GM23338 (cell line): ENCODE measurements at regions not wholly inside any gene's neighbourhood (a gene's known extent, or its start where the extent isn't known, plus 50 kb on each side); places are given as distances from the start of the nearest gene placed in this dataset.
A peak's percentile ranks its signal among the peaks of the same experiment; 100 is the strongest.

Experiments
- ATAC-seq: fragments of 200-7000 bp; cut with Tn5 transposase; 3 replicates; pipeline ENCODE4 v1.9.1; 2020
- DNase-seq: peaks from one replicate; pipeline ENCODE4 v3.0.0-alpha.2; 2015; ENCODE audit warnings: low spot score
- H2AFZ ChIP-seq: fragments of 200-600 bp; sonication (generic); 2 replicates; pipeline ENCODE4 v1.8.0; 2016; ENCODE audit warnings: antibody characterized with exemption, mild to moderate bottlenecking, moderate library complexity
- H3F3A ChIP-seq: fragments of 200-600 bp; sonication (generic); replicated peaks from 2 replicates; pipeline ENCODE4 v1.8.0; 2017; ENCODE audit warnings: antibody characterized with exemption, mixed run types, low read depth
- H3K27ac ChIP-seq: fragments of 200-600 bp; sonication (generic); 2 replicates; pipeline ENCODE4 v1.6.1; 2016; ENCODE audit warnings: low read depth
- H3K27me3 ChIP-seq: fragments of 200-600 bp; sonication (generic); 2 replicates; pipeline ENCODE4 v1.8.0; 2016; ENCODE audit warnings: mild to moderate bottlenecking, mixed run types, moderate library complexity; ENCODE audit not compliant: insufficient read depth
- H3K36me3 ChIP-seq: fragments of 200-600 bp; sonication (generic); 2 replicates; pipeline ENCODE4 v1.8.0; 2016; ENCODE audit warnings: mild to moderate bottlenecking; ENCODE audit not compliant: insufficient read depth
- H3K4me1 ChIP-seq: fragments of 200-600 bp; sonication (generic); 2 replicates; pipeline ENCODE4 v1.8.0; 2016; ENCODE audit warnings: mild to moderate bottlenecking, moderate library complexity; ENCODE audit not compliant: insufficient read depth
- H3K4me2 ChIP-seq: fragments of 200-600 bp; sonication (generic); 2 replicates; pipeline ENCODE4 v1.7.1; 2017; ENCODE audit warnings: mixed run types
- H3K4me3 ChIP-seq: fragments of 200-600 bp; sonication (generic); 2 replicates; pipeline ENCODE4 v1.6.1; 2016; ENCODE audit warnings: mixed run types
- H3K79me2 ChIP-seq: fragments of 200-600 bp; sonication (generic); replicated peaks from 2 replicates; pipeline ENCODE4 v1.8.0; 2017; ENCODE audit warnings: mild to moderate bottlenecking; ENCODE audit not compliant: insufficient read depth
- H3K9me2 ChIP-seq: fragments of 200-600 bp; sonication (generic); 2 replicates; pipeline ENCODE4 v1.8.0; 2017; ENCODE audit not compliant: insufficient read depth
- H4K20me1 ChIP-seq: fragments of 200-600 bp; sonication (generic); replicated peaks from 2 replicates; pipeline ENCODE4 v1.8.0; 2017; ENCODE audit warnings: mild to moderate bottlenecking; ENCODE audit not compliant: insufficient read depth
- H3K27ac Mint-ChIP-seq: 2 replicates; pipeline ENCODE4 v1.8.0; 2020; ENCODE audit warnings: inconsistent platforms, mild to moderate bottlenecking, moderate library complexity, mixed read lengths
- H3K27me3 Mint-ChIP-seq: 3 replicates; pipeline ENCODE4 v1.8.0; 2022; ENCODE audit warnings: low read depth, mild to moderate bottlenecking, moderate library complexity, mixed read lengths, inconsistent platforms; ENCODE audit not compliant: insufficient read depth, poor library complexity
- H3K36me3 Mint-ChIP-seq: 3 replicates; pipeline ENCODE4 v1.8.0; 2021; ENCODE audit warnings: low read depth, mild to moderate bottlenecking, inconsistent platforms, moderate library complexity, mixed read lengths
- H3K4me1 Mint-ChIP-seq: 3 replicates; pipeline ENCODE4 v1.8.0; 2020; ENCODE audit warnings: mild to moderate bottlenecking, inconsistent platforms, mixed read lengths
- H3K4me3 Mint-ChIP-seq: 3 replicates; pipeline ENCODE4 v1.8.0; 2021; ENCODE audit warnings: moderate library complexity, mild to moderate bottlenecking, inconsistent platforms, mixed read lengths
- H3K9me3 Mint-ChIP-seq: 3 replicates; pipeline ENCODE4 v1.8.0; 2020; ENCODE audit warnings: moderate library complexity, mild to moderate bottlenecking, inconsistent platforms, mixed read lengths
- CREB1 ChIP-seq: fragments of 250-450 bp; sonication (Bioruptor Pico); IDR thresholded peaks from 2 replicates; pipeline ENCODE4 v1.5.0; 2020; ENCODE audit warnings: low read depth, mild to moderate bottlenecking, moderate library complexity
- JUNB ChIP-seq: IDR thresholded peaks from one replicate; pipeline ENCODE4 v1.6.1; 2016; ENCODE audit warnings: antibody characterized with exemption; ENCODE audit not compliant: unreplicated experiment
- NANOG ChIP-seq: IDR thresholded peaks from 2 replicates; pipeline ENCODE4 v1.6.1; 2016; ENCODE audit warnings: antibody characterized with exemption, borderline replicate concordance
- POLR2AphosphoS5 ChIP-seq: IDR thresholded peaks from 2 replicates; pipeline ENCODE4 v1.6.1; 2016; ENCODE audit warnings: antibody characterized with exemption, low read depth
- ZNF331 ChIP-seq: fragments of 250-450 bp; sonication (Bioruptor Pico); IDR thresholded peaks from 2 replicates; pipeline ENCODE4 v1.5.0; 2020; ENCODE audit warnings: low read depth, mild to moderate bottlenecking, moderate library complexity
- TF ChIP-seq, protein P1 (sequence below), 2 experiments: fragments of 200-600 bp in 1 of 2; sonication (generic) in 1 of 2; conservative IDR thresholded peaks; 2 replicates each; pipeline versions ENCODE4 v1.5.1 to v1.6.1; 2016 to 2017; ENCODE audit warnings: antibody characterized with exemption in 2 of 2, low read depth in 2 of 2, mild to moderate bottlenecking in 2 of 2, moderate library complexity in 1 of 2
- TF ChIP-seq, protein P2 (sequence below): fragments of 250-450 bp; sonication (Bioruptor Pico); IDR thresholded peaks from 2 replicates; pipeline ENCODE4 v1.5.0; 2020; ENCODE audit warnings: mild to moderate bottlenecking, moderate library complexity
- TF ChIP-seq, protein P3 (sequence below): IDR thresholded peaks from 2 replicates; pipeline ENCODE4 v1.6.1; 2016; ENCODE audit warnings: antibody characterized with exemption

DNA sequence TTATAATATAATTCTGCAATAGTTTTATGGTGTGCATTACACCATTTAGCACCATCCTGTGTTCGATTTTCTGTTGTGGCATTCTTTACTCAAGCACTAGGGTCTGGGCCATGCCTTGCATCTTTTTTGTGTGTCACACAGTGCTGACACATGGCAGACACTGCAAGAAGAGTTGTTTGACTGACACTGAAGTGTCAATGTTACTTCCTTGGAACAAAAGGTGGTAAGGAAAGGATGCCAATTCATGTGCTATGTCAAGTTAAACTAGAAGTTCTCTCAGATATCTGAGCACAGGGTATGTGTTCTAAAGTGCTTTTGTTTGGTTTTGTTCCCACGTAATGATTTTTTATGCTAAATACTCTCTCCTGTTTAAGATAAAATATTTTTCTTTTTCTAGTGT lies 102.5 kb upstream of the UNC13C start:
- DNase-seq (no peak), ATAC-seq (no peak)
- no peaks in the 10 kb centered on the region for H3K9me2 ChIP-seq
- no peaks in the 10 kb centered on the region for H3K4me1 ChIP-seq
- H3K9me3 Mint-ChIP-seq, result peaks cover 32% of the 10 kb centered on the region
- no peaks in the 10 kb centered on the region for H4K20me1 ChIP-seq
- H3K27me3 Mint-ChIP-seq, result peaks cover 3% of the 10 kb centered on the region
- no peaks in the 10 kb centered on the region for H3K4me1 Mint-ChIP-seq
- no peak overlapping the region for H2AFZ ChIP-seq
- H3K4me3 Mint-ChIP-seq, result no peak overlapping the region
- no peaks in the 10 kb centered on the region for H3F3A ChIP-seq
- peaks cover 6% of the 10 kb centered on the region; the same call in 1 of the 3 replicates for H3K36me3 Mint-ChIP-seq
- no peak overlapping the region for H3K4me3 ChIP-seq
- H3K4me2 ChIP-seq, result no peak overlapping the region
- no peaks in the 10 kb centered on the region for H3K36me3 ChIP-seq
- no peaks in the 10 kb centered on the region for H3K27me3 ChIP-seq
- H3K27ac Mint-ChIP-seq, result no peak overlapping the region
- H3K27ac ChIP-seq, result no peak overlapping the region
- H3K79me2 ChIP-seq, result no peaks in the 10 kb centered on the region
- no peak for TF ChIP-seq POLR2AphosphoS5

DNA sequence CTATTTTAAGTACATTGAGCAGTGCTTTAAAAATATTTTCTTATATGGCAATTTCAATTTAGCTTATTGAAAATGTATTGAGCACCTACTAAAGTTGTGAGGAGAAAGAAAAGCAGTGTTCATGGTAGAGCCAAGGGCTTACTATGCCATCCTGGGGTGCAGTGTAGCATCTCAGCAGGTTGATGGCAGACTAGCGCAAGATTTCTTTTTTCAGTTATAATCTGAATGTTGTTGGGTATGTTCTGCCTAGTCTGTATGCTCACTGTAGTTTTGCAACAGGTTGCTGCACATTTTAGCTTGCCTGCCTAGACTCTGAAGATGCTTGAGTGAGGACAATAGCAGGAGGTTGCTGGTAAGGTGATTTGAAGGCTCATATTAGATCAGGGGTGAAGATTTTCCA lies 103.1 kb upstream of the UNC13C start:
- H3K27me3 ChIP-seq, result no peaks in the 10 kb centered on the region
- no peaks in the 10 kb centered on the region for H3F3A ChIP-seq
- no peak overlapping the region for H3K27ac ChIP-seq
- H3K4me2 ChIP-seq, result no peak overlapping the region
- H3K36me3 Mint-ChIP-seq, result peaks cover 3% of the 10 kb centered on the region; the same call in 1 of the 3 replicates
- H3K4me1 ChIP-seq, result no peaks in the 10 kb centered on the region
- no peaks in the 10 kb centered on the region for H3K9me2 ChIP-seq
- H3K36me3 ChIP-seq, result no peaks in the 10 kb centered on the region
- H3K4me3 Mint-ChIP-seq, result no peak overlapping the region
- no peak overlapping the region for H3K4me3 ChIP-seq
- TF ChIP-seq CREB1 (CRISPR knock-in tag), result no peak
- TF ChIP-seq, protein P1, sequence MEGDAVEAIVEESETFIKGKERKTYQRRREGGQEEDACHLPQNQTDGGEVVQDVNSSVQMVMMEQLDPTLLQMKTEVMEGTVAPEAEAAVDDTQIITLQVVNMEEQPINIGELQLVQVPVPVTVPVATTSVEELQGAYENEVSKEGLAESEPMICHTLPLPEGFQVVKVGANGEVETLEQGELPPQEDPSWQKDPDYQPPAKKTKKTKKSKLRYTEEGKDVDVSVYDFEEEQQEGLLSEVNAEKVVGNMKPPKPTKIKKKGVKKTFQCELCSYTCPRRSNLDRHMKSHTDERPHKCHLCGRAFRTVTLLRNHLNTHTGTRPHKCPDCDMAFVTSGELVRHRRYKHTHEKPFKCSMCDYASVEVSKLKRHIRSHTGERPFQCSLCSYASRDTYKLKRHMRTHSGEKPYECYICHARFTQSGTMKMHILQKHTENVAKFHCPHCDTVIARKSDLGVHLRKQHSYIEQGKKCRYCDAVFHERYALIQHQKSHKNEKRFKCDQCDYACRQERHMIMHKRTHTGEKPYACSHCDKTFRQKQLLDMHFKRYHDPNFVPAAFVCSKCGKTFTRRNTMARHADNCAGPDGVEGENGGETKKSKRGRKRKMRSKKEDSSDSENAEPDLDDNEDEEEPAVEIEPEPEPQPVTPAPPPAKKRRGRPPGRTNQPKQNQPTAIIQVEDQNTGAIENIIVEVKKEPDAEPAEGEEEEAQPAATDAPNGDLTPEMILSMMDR (conservative IDR thresholded peaks at IDR 0.05; ENCODE audit: low read depth in 2 of 2), result peak in 1 of 2 experiments; percentile 12; a peak in 1 of 4 replicates
- H2AFZ ChIP-seq, result no peak overlapping the region
- H3K27ac Mint-ChIP-seq, result no peak overlapping the region
- H4K20me1 ChIP-seq, result no peaks in the 10 kb centered on the region
- H3K79me2 ChIP-seq, result no peaks in the 10 kb centered on the region
- peaks cover 32% of the 10 kb centered on the region for H3K9me3 Mint-ChIP-seq
- ATAC-seq, result no peak
- DNase-seq, result no peak
- H3K4me1 Mint-ChIP-seq, result no peaks in the 10 kb centered on the region
- peaks cover 3% of the 10 kb centered on the region for H3K27me3 Mint-ChIP-seq

DNA sequence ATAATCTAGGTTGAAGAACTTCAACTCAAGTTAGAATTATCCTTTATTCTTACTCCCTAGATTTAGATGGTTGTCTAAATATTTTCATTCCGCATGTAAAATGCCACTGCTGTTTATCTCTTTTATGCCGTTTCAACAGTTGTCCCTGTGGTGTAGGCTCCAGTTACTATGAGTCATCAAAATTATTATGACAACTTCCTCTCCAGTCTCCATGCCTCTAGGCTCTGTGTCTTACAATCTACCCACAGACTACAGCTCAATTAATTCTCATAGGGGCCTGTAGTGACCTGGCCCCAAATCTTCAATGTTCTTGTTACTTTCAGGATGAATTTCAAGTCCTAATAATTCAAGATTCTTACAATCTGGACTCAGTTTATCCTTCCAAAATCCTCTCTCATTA lies 105.8 kb upstream of the UNC13C start:
- peaks cover 3% of the 10 kb centered on the region; the same call in 1 of the 3 replicates for H3K36me3 Mint-ChIP-seq
- no peak for ATAC-seq
- H3K27ac Mint-ChIP-seq, result no peak overlapping the region
- H3K4me1 Mint-ChIP-seq, result no peaks in the 10 kb centered on the region
- no peak overlapping the region for H3K4me3 Mint-ChIP-seq
- H3K27me3 ChIP-seq, result no peaks in the 10 kb centered on the region
- no peaks in the 10 kb centered on the region for H3K9me2 ChIP-seq
- no peak overlapping the region for H2AFZ ChIP-seq
- no peaks in the 10 kb centered on the region for H3K79me2 ChIP-seq
- H3K4me2 ChIP-seq, result no peak overlapping the region
- no peaks in the 10 kb centered on the region for H4K20me1 ChIP-seq
- no peak overlapping the region for H3K4me3 ChIP-seq
- no peak overlapping the region for H3K27ac ChIP-seq
- peaks cover 3% of the 10 kb centered on the region for H3K27me3 Mint-ChIP-seq
- DNase-seq, result no peak
- H3F3A ChIP-seq, result no peaks in the 10 kb centered on the region
- H3K36me3 ChIP-seq, result no peaks in the 10 kb centered on the region
- no peaks in the 10 kb centered on the region for H3K4me1 ChIP-seq
- H3K9me3 Mint-ChIP-seq, result peaks cover 38% of the 10 kb centered on the region
- TF ChIP-seq ZNF331, result no peak
- TF ChIP-seq POLR2AphosphoS5, result no peak
- TF ChIP-seq, protein P2, sequence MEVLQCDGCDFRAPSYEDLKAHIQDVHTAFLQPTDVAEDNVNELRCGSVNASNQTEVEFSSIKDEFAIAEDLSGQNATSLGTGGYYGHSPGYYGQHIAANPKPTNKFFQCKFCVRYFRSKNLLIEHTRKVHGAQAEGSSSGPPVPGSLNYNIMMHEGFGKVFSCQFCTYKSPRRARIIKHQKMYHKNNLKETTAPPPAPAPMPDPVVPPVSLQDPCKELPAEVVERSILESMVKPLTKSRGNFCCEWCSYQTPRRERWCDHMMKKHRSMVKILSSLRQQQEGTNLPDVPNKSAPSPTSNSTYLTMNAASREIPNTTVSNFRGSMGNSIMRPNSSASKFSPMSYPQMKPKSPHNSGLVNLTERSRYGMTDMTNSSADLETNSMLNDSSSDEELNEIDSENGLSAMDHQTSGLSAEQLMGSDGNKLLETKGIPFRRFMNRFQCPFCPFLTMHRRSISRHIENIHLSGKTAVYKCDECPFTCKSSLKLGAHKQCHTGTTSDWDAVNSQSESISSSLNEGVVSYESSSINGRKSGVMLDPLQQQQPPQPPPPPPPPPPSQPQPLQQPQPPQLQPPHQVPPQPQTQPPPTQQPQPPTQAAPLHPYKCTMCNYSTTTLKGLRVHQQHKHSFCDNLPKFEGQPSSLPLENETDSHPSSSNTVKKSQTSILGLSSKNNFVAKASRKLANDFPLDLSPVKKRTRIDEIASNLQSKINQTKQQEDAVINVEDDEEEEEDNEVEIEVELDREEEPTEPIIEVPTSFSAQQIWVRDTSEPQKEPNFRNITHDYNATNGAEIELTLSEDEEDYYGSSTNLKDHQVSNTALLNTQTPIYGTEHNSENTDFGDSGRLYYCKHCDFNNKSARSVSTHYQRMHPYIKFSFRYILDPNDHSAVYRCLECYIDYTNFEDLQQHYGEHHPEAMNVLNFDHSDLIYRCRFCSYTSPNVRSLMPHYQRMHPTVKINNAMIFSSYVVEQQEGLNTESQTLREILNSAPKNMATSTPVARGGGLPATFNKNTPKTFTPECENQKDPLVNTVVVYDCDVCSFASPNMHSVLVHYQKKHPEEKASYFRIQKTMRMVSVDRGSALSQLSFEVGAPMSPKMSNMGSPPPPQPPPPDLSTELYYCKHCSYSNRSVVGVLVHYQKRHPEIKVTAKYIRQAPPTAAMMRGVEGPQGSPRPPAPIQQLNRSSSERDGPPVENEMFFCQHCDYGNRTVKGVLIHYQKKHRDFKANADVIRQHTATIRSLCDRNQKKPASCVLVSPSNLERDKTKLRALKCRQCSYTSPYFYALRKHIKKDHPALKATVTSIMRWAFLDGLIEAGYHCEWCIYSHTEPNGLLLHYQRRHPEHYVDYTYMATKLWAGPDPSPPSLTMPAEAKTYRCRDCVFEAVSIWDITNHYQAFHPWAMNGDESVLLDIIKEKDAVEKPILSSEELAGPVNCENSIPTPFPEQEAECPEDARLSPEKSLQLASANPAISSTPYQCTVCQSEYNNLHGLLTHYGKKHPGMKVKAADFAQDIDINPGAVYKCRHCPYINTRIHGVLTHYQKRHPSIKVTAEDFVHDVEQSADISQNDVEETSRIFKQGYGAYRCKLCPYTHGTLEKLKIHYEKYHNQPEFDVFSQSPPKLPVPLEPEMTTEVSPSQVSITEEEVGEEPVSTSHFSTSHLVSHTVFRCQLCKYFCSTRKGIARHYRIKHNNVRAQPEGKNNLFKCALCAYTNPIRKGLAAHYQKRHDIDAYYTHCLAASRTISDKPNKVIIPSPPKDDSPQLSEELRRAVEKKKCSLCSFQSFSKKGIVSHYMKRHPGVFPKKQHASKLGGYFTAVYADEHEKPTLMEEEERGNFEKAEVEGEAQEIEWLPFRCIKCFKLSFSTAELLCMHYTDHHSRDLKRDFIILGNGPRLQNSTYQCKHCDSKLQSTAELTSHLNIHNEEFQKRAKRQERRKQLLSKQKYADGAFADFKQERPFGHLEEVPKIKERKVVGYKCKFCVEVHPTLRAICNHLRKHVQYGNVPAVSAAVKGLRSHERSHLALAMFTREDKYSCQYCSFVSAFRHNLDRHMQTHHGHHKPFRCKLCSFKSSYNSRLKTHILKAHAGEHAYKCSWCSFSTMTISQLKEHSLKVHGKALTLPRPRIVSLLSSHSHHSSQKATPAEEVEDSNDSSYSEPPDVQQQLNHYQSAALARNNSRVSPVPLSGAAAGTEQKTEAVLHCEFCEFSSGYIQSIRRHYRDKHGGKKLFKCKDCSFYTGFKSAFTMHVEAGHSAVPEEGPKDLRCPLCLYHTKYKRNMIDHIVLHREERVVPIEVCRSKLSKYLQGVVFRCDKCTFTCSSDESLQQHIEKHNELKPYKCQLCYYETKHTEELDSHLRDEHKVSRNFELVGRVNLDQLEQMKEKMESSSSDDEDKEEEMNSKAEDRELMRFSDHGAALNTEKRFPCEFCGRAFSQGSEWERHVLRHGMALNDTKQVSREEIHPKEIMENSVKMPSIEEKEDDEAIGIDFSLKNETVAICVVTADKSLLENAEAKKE, result no peak
- TF ChIP-seq NANOG, result no peak
- TF ChIP-seq JUNB, result no peak
- TF ChIP-seq, protein P3, sequence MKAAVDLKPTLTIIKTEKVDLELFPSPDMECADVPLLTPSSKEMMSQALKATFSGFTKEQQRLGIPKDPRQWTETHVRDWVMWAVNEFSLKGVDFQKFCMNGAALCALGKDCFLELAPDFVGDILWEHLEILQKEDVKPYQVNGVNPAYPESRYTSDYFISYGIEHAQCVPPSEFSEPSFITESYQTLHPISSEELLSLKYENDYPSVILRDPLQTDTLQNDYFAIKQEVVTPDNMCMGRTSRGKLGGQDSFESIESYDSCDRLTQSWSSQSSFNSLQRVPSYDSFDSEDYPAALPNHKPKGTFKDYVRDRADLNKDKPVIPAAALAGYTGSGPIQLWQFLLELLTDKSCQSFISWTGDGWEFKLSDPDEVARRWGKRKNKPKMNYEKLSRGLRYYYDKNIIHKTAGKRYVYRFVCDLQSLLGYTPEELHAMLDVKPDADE, result no peak
